ENCODE measurements at regions not wholly inside any gene's neighbourhood (a gene's known extent, or its start where the extent isn't known, plus 50 kb on each side); places are given as distances from the start of the nearest gene placed in this dataset.
"Not testable (repeated sequence)": the region's sequence is repeated elsewhere in the genome, so short reads cannot be mapped to it uniquely, and the experiment has no call there.

GRCh38 chr10:120047926-120048325 is 155.4 kb downstream of the SEC23IP start:
- DNase-seq (ENCODE audit: low spot score): no peak
- H3K4me3 Mint-ChIP-seq (ENCODE audit: unreplicated experiment): no peak overlapping the region
- H3K27me3 Mint-ChIP-seq (ENCODE audit: low read depth): peaks cover 14% of the 10 kb centered on the region
- no peak overlapping the region for H3K27ac Mint-ChIP-seq (ENCODE audit: unreplicated experiment)
- no peak for TF ChIP-seq CTCF (IDR thresholded peaks at IDR 0.05)
- no peaks in the 10 kb centered on the region for H3K36me3 Mint-ChIP-seq (ENCODE audit: low read depth)
- no peaks in the 10 kb centered on the region for H3K4me1 Mint-ChIP-seq (ENCODE audit: low read depth)
- H3K9me3 Mint-ChIP-seq (ENCODE audit: low read depth): peaks cover 2% of the 10 kb centered on the region

GRCh38 chr10:120048391-120048790 is 155.9 kb downstream of the SEC23IP start:
- no peak overlapping the region for H3K4me3 Mint-ChIP-seq (ENCODE audit: unreplicated experiment)

GRCh38 chr10:120051671-120052070 is 159.1 kb downstream of the SEC23IP start:
- peaks cover 14% of the 10 kb centered on the region for H3K27me3 Mint-ChIP-seq (ENCODE audit: low read depth)
- no peaks in the 10 kb centered on the region for H3K4me1 Mint-ChIP-seq (ENCODE audit: low read depth)
- DNase-seq (ENCODE audit: low spot score): no peak
- TF ChIP-seq CTCF (IDR thresholded peaks at IDR 0.05): no peak
- H3K36me3 Mint-ChIP-seq (ENCODE audit: low read depth): no peaks in the 10 kb centered on the region
- no peak overlapping the region for H3K27ac Mint-ChIP-seq (ENCODE audit: unreplicated experiment)
- H3K4me3 Mint-ChIP-seq (ENCODE audit: unreplicated experiment): no peak overlapping the region
- H3K9me3 Mint-ChIP-seq (ENCODE audit: low read depth): no peaks in the 10 kb centered on the region

More at GRCh38 chr10:120048391-120048790, 155.9 kb downstream of the SEC23IP start:
- Mint-ChIP-seq H3K36me3 (ENCODE audit: low read depth) (no peaks in the 10 kb centered on the region), H3K9me3 (ENCODE audit: low read depth) (no peaks in the 10 kb centered on the region), H3K27ac (ENCODE audit: unreplicated experiment) (no peak overlapping the region), H3K4me1 (ENCODE audit: low read depth) (no peaks in the 10 kb centered on the region), H3K27me3 (ENCODE audit: low read depth) (peaks cover 14% of the 10 kb centered on the region)
- no peak for TF ChIP-seq CTCF (IDR thresholded peaks at IDR 0.05)
- no peak for DNase-seq (ENCODE audit: low spot score)

GRCh38 chr10:120052964-120053702 is 160.6 kb downstream of the SEC23IP start:
- no peak overlapping the region for H3K27ac Mint-ChIP-seq (ENCODE audit: unreplicated experiment)
- no peak for TF ChIP-seq CTCF (IDR thresholded peaks at IDR 0.05)

GRCh38 chr10:120059790-120060189 is 167.3 kb downstream of the SEC23IP start:
- H3K27me3 Mint-ChIP-seq (ENCODE audit: low read depth); H3K9me3 Mint-ChIP-seq (ENCODE audit: low read depth); H3K36me3 Mint-ChIP-seq (ENCODE audit: low read depth); H3K27ac Mint-ChIP-seq (ENCODE audit: unreplicated experiment); H3K4me1 Mint-ChIP-seq (ENCODE audit: low read depth); H3K4me3 Mint-ChIP-seq (ENCODE audit: unreplicated experiment); DNase-seq (ENCODE audit: low spot score): not testable (repeated sequence)

More at GRCh38 chr10:120052964-120053702, 160.6 kb downstream of the SEC23IP start:
- H3K9me3 Mint-ChIP-seq (ENCODE audit: low read depth): peaks cover 6% of the 10 kb centered on the region
- no peak for DNase-seq (ENCODE audit: low spot score)
- H3K36me3 Mint-ChIP-seq (ENCODE audit: low read depth): no peaks in the 10 kb centered on the region
- H3K4me3 Mint-ChIP-seq (ENCODE audit: unreplicated experiment): no peak overlapping the region
- peaks cover 14% of the 10 kb centered on the region for H3K27me3 Mint-ChIP-seq (ENCODE audit: low read depth)
- no peaks in the 10 kb centered on the region for H3K4me1 Mint-ChIP-seq (ENCODE audit: low read depth)

GRCh38 chr10:120067427-120067826 is 174.9 kb downstream of the SEC23IP start:
- no peak for DNase-seq (ENCODE audit: low spot score)
- no peak for TF ChIP-seq CTCF (IDR thresholded peaks at IDR 0.05)
- H3K4me3 Mint-ChIP-seq (ENCODE audit: unreplicated experiment): no peak overlapping the region
- H3K27me3 Mint-ChIP-seq (ENCODE audit: low read depth): peaks cover 7% of the 10 kb centered on the region
- no peaks in the 10 kb centered on the region for H3K36me3 Mint-ChIP-seq (ENCODE audit: low read depth)
- H3K27ac Mint-ChIP-seq (ENCODE audit: unreplicated experiment): no peak overlapping the region
- no peaks in the 10 kb centered on the region for H3K4me1 Mint-ChIP-seq (ENCODE audit: low read depth)
- H3K9me3 Mint-ChIP-seq (ENCODE audit: low read depth): peaks cover 17% of the 10 kb centered on the region

Measured in chondrocyte (in vitro differentiated cells).